DMS79 (cell line): ENCODE measurements at regions not wholly inside any gene's neighbourhood (a gene's known extent, or its start where the extent isn't known, plus 50 kb on each side); places are given as distances from the start of the nearest gene placed in this dataset.

Experiments used
- DNase-seq: peaks from one replicate; lab custom pipeline; 2025; lab: John Stamatoyannopoulos, UW

DNA sequence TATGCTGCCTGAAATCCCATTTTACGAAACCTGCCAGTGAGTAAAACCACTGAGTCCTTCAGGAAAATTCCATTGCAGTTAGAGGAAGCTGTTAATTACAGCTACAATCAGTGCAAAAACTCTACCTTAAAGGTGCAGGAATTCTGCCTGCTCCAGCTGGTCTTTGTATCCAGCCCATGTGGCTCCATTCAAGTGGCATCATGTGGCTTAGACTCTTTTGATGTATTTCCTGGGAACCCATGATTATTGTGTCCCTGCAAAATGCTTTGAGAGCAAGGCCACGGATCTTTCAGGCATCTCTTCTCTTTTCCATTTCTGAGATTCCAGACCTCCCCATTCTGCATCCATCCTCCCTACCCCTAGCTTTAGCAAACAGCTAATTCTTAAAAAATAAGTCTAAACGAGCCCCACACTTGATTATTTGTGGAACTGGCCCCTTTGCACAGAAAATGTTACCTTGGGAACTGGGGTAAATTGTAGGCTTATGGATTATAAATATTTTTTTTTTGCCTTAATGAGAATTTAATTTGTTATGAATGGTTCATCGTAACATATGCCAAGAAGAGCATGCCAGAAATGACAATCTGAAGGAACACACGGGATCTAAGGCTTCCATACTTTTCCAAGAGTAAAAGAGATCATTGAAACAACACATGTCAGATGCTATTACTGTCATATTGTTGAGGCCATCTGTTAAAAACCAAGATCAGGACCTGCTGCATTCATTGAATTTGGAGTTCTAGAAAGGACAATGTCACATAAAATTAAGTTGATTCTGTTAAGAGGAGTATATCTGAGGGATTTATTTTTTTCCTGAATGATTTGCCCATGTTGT is 144.6 kb downstream of the TPH2 start:
- DNase-seq, result no peak

- no peak for DNase-seq
Measured at GRCh38 chr12:72084061-72084460, 145.4 kb downstream of the TPH2 start.

GRCh38 chr12:72084880-72085279 is 146.2 kb downstream of the TPH2 start:
- DNase-seq, result no peak

GRCh38 chr12:72089678-72090077 is 151.0 kb downstream of the TPH2 start:
- peak; percentile 59 for DNase-seq

- no peak for DNase-seq
Measured at GRCh38 chr12:72093424-72093823, 154.8 kb downstream of the TPH2 start.

DNA sequence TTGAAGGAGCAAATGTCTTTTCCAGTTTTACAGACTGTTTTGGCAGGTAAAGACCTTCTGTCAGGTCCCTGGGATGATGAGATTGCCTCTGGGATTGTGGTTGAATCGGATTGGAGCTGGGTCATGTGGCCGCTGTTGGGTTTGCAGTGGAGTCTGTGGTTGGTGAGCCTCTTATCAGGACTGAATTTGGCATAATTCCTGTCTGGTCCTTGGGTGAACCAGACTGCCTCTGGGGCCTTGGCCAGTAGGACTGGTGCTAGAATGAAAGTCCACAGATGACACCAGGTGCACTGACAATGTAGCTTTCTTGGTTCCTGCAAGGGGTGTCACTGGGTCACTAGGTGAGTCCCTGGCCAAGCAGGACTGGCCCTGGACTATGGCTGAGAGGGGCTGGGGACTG is 155.3 kb downstream of the TPH2 start:
- DNase-seq, result no peak

GRCh38 chr12:72094490-72094889 is 155.8 kb downstream of the TPH2 start:
- DNase-seq, result no peak

- no peak for DNase-seq
Measured at GRCh38 chr12:72095025-72095424, 156.4 kb downstream of the TPH2 start.

DNA sequence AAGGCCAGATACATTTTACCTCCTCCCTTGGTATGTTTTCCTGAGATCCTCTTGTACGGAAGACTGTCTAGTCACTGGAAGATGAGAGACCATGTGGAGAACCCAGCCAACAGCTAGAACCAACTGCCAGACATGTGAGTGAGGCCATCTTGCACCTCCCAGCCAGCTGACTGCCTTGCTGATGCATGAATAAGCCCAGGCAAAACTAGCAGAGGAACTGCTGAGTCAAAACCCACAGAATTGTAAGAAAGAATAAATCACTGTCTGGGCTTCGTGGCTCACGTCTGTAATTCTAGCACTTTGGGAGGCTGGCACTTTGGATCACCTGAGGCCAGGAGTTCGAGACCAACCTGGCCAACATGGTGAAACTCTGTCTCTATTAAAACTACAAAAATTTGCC is 160.0 kb downstream of the TPH2 start:
- no peak for DNase-seq

DNA sequence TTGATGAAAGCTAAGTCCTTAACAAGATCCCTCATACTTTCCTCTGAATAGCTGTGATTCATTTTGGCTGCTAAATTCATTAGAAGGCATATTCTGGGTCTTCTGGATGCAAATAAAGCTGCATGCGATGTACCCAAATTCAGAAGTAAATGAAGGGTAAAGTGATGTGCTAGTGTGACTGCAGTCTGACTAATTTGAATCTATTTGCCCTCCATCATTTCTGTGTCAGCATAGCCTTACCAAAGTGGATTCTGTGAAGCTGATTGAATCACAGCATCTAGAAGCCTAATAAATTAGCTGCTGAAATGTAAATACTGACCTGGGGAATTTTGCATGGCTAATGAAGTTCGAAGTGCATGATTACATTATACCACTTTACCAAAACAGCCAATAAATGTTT is 162.2 kb downstream of the TPH2 start:
- no peak for DNase-seq

- no peak for DNase-seq
Measured at GRCh38 chr12:72102150-72102549, 163.5 kb downstream of the TPH2 start.

DNA sequence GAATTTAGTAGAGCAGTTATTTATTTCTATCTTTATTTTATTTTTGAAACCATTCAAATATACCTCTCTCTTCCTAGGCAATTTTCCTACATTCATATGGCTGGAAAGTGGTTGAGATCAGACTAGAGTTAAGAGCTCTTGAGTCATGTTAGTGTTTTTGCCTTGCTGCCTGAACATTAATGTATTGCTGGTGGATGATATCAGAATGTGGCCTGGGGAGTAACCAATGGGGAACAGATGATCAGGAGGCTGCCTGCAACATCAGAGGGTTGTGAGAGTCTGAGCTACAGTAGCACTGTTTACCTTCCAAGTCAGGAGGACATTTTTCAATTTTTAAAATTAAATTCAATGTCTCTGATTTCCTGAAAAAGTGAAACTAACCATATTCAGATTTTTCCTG is 166.3 kb upstream of the TRHDE start:
- no peak for DNase-seq

GRCh38 chr12:72110937-72111650 is 161.1 kb upstream of the TRHDE start:
- no peak for DNase-seq

GRCh38 chr12:72111706-72112105 is 160.5 kb upstream of the TRHDE start:
- DNase-seq, result no peak

DNA sequence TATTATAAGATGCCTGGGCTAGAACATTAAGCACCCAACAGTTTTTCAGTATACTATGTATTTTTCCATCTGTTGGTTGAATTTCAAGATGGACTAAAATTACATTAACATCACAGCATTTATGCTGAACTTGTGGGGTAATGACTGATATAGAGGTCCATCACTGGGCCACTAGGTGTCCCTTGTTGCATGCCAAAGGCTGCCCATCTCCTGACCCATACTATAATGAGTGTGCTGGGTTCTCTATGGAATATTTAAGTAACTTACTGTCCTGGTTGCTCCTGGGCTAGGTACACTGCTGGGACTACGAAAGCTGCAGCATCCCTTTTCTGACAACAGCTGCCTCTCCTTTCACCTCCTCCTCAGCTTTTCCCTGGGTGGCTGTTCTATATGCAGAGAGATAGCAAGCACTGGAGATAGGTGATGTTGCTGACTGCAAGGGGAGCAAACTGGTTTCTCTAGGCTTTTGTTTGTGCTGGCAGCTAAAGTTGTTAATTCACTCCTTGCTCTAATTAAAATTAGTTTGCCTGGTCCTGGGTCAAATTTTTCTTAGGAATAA is 138.6 kb upstream of the TRHDE start:
- no peak for DNase-seq

- no peak for DNase-seq
Measured at GRCh38 chr12:72134246-72135020, 137.7 kb upstream of the TRHDE start.

DNA sequence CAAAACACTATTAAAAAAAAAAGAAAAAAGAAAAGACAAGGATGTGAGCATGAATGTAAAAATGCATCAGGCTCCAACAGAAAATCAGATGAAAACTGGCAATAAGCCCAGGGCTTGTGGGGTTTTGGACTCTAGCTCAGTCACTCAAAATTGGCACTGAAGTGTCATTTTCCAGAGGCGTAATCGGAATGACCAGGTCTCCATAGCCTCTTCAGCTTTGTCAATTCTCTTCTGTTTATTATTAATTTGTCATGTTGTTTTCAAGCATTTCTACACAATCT is 137.2 kb upstream of the TRHDE start:
- peak; percentile 2 for DNase-seq

DNA sequence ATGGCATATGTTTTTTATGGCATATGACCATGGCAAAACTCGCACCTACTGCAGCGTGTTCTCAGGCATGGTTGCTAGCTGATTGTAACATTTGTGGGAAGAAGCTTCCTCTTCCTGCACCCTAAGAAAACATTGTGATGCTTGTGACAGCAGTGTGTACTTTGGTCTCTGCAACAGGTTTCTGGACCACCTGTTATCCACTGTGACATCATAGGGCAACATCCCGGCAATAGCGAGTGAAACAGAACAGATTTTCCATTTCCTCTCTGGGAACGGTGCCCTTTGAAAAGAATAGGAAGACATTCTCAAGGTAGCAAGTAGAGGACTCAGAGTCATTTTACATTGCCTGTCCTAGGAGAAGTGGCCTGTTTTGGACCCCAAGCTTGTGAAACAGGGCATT is 135.4 kb upstream of the TRHDE start:
- no peak for DNase-seq

- no peak for DNase-seq
Measured at GRCh38 chr12:72139411-72139810, 132.8 kb upstream of the TRHDE start.

DNA sequence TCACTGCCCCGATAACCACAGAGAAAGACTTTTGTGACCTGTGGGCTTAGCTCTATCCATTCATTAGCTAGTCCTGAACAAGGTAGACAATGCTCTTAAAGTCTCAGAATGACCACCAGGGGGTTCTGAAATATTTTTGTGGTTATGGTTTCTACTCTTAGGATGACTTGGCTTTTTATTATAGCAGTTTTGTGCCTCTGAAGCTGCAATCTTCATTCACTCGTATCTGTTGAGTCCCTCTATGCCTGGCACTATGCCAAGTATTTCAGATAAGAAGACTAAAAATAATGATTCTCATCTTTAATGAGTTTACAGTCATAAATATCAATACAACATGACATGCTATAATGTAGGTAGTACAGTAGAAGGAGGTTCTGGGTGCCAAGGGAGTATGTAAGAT is 130.8 kb upstream of the TRHDE start:
- peak; percentile 4 for DNase-seq

DNA sequence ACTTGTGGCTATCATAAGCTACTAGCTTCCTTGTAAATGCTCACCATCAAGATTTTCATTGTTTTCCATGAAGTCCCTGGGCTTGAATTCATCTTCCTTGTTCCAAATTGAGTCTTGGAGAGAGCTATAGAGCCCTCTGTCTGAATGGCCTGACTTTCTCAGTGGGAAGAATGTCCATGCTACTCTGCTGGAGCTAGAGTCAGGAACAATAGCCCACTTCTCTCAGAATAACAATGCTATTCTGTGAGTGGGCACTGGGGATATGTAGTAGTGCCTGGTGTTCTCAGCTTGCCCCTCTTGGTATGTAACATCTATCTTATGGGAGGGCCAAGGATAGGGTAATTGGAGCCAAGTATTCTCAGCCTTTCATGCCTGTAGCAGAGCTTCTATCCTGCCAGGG is 127.6 kb upstream of the TRHDE start:
- DNase-seq, result no peak

GRCh38 chr12:72146495-72146894 is 125.7 kb upstream of the TRHDE start:
- no peak for DNase-seq

- DNase-seq, result no peak
Measured at GRCh38 chr12:72148709-72149108, 123.5 kb upstream of the TRHDE start.
